GM13977 (cell line): ENCODE measurements at regions not wholly inside any gene's neighbourhood (a gene's known extent, or its start where the extent isn't known, plus 50 kb on each side); places are given as distances from the start of the nearest gene placed in this dataset.
"Not testable (repeated sequence)": the region's sequence is repeated elsewhere in the genome, so short reads cannot be mapped to it uniquely, and the experiment has no call there.

Experiments
- DNase-seq: peaks from one replicate; pipeline ENCODE4 v3.0.0; 2012; ENCODE audit warnings: low spot score
- in situ Hi-C: fragments of 300-500 bp; cut with MboI; formaldehyde crosslinking; loops from one replicate; pipeline ENCODE4 v1.12.0; 2022; ENCODE audit warnings: low sequenced_read_pairs, low pct_unique_long_range_greater_than_20kb, mixed read lengths, inconsistent platforms; ENCODE audit not compliant: unreplicated experiment
- TF ChIP-seq, protein P1 (sequence below): IDR thresholded peaks from 2 replicates; pipeline ENCODE4 v1.5.1; 2012; ENCODE audit warnings: mild to moderate bottlenecking, control low read depth; ENCODE audit not compliant: insufficient read depth; ENCODE audit errors: extremely low read depth, missing control alignments

DNA sequence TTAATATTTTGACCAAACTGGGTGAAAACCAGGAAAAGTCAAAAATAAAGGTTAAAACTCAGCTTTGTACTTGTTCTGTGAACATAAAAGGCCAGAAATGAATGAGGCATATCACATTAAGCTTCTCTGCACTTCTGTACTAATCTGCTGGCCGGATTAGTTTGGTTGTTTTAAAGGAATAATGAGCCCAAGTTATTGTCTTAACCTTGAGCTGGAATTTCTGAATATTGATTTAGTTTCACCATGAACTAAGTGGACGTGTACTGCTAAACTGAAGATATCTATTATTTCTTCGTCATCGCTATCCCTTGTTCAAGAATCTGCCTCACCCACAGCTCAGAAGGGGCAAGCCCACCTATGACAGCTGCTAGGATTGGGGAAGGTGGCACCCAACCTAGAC lies 101.1 kb upstream of the FRMD4A start:
- no peak for DNase-seq
- TF ChIP-seq, protein P1, sequence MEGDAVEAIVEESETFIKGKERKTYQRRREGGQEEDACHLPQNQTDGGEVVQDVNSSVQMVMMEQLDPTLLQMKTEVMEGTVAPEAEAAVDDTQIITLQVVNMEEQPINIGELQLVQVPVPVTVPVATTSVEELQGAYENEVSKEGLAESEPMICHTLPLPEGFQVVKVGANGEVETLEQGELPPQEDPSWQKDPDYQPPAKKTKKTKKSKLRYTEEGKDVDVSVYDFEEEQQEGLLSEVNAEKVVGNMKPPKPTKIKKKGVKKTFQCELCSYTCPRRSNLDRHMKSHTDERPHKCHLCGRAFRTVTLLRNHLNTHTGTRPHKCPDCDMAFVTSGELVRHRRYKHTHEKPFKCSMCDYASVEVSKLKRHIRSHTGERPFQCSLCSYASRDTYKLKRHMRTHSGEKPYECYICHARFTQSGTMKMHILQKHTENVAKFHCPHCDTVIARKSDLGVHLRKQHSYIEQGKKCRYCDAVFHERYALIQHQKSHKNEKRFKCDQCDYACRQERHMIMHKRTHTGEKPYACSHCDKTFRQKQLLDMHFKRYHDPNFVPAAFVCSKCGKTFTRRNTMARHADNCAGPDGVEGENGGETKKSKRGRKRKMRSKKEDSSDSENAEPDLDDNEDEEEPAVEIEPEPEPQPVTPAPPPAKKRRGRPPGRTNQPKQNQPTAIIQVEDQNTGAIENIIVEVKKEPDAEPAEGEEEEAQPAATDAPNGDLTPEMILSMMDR = no peak
- in situ Hi-C loops = no loop called here

GRCh38 chr10:14429043-14429700 lies 98.4 kb upstream of the FRMD4A start:
- TF ChIP-seq, protein P1 = no peak
- no peak for DNase-seq
- in situ Hi-C loops = no loop called here

GRCh38 chr10:14425034-14425433 lies 94.3 kb upstream of the FRMD4A start:
- TF ChIP-seq, protein P1 = no peak
- no peak for DNase-seq
- in situ Hi-C loops = no loop called here

GRCh38 chr10:14423111-14423744 lies 92.5 kb upstream of the FRMD4A start:
- in situ Hi-C loops = no loop called here
- no peak for DNase-seq
- TF ChIP-seq, protein P1 = no peak

DNA sequence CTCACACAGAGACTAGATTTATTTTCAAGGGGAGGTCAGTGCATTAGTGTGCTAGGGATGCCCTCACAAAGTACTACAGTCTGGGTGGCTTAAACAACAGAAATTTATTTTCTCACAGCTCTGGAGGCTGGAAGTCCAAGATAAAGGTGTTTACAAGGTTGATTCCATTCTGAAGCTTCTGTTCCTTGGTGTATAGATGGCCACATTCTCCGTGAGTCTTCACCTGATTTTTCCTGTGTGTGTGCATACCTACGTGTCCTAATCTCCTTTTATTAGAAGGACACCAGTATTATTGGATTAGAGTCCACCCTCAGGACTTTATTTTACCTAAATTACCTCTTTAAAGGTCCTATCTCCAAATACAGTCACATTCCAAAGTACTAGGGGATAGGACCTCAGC lies 91.7 kb upstream of the FRMD4A start:
- in situ Hi-C loops = no loop called here
- DNase-seq = no peak
- TF ChIP-seq, protein P1 = no peak

DNA sequence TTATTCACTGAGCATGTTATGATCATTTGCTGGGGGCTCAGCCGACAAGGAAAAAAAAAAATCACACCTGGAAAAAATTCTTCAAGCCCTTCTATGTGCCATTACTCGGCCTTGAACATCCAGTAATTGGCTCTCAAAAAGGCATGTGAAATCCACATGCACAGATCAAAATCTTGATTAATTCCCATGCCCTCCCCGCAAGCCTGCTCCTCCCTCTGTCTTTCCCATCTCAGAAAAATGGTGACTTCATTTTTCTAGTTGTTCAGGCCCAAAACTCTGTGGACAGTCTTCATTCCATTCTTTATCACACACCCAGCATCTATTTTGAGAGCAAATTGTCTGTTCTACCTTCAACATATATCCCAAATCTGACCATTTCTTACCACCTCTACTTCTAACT lies 91.2 kb upstream of the FRMD4A start:
- no peak for DNase-seq
- TF ChIP-seq, protein P1 = no peak
- in situ Hi-C loops = no loop called here

DNA sequence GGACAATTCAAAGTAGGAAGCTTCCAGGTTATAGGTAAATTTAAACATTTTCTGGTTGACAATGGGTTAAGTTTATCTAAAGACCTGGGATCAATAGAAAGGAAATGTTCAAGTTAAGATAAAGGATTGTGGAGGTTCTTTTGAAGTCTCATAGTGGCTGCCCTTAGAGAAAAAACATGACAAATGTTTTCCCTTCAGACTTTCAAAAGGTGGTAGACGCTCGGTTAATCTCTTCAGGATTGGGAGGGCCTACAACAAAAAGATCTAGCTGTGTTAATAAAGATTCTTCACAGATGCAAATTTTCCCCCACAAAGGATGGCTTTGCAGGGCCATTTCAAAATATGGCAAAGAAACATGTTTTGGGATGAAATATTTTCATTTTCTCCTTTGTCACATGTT lies 86.6 kb upstream of the FRMD4A start:
- in situ Hi-C loops, DNase-seq: not testable (repeated sequence)
